ENCODE measurements at regions not wholly inside any gene's neighbourhood (a gene's known extent, or its start where the extent isn't known, plus 50 kb on each side); places are given as distances from the start of the nearest gene placed in this dataset.
A peak's percentile ranks its signal among the peaks of the same experiment; 100 is the strongest.

- POLR2A ChIA-PET: interaction anchor here (0.7 to 1.1 kb wide), 2 partner anchors 161 to 165 kb away, joined by 4 read pairs; no protein-coding TSS in a partner anchor
- intact Hi-C loops (cut with micrococcal nuclease; ENCODE audit: unreplicated experiment) (loop anchor here (5.0 kb wide), 2 partner anchors 99 to 259 kb away; partner anchors contain the start of gene TOMM7), in situ Hi-C loops (cut with HindIII; ENCODE audit: low pct_unique_long_range_greater_than_20kb, low sequenced_read_pairs) (no loop called here)
- H3K4me3 ChIP-seq (ENCODE audit: low read depth in 2 of 2, low read length in 2 of 2): peak overlapping the region; percentile 29 to 61
- H3K9me3 ChIP-seq (ENCODE audit: control insufficient read depth, insufficient read depth, low read depth, low read length): no peaks in the 10 kb centered on the region
- peaks cover 53% of the 10 kb centered on the region for H3K4me1 ChIP-seq (ENCODE audit: control insufficient read depth, insufficient read depth, low read length)
- no peaks in the 10 kb centered on the region for H3K27me3 ChIP-seq (ENCODE audit: control insufficient read depth, insufficient read depth, low read length)
- no peak for DNase-seq (ENCODE audit: low read depth, low spot score)
- TF ChIP-seq SIN3A (IDR thresholded peaks at IDR 0.05; ENCODE audit: borderline replicate concordance, insufficient read depth, low read depth, low read length): no peak
- no peak for TF ChIP-seq POLR2AphosphoS5 (IDR thresholded peaks at IDR 0.05; ENCODE audit: low read depth, low read length)
- no peak for TF ChIP-seq TCF7L2 (IDR thresholded peaks at IDR 0.05; ENCODE audit: low read depth, low read length)
- no peak for TF ChIP-seq CTCF (IDR thresholded peaks at IDR 0.05)
- TF ChIP-seq REST (IDR thresholded peaks at IDR 0.05; ENCODE audit: insufficient read depth in 1 of 2, low read depth in 2 of 2, low read length in 1 of 2): no peak
- H3K27ac ChIP-seq (ENCODE audit: low read length): peak overlapping the region; percentile 85
- ATAC-seq: peak; percentile 36
- CTCF ChIA-PET: interaction anchor here (0.5 to 5.5 kb wide), 6 partner anchors 157 to 997 kb away, joined by 3 to 98 read pairs (median 3); partner anchors contain the start of gene IL6
- BruUV-seq (replicated peaks): no TSS peak
- no peaks in the 10 kb centered on the region for H3K36me3 ChIP-seq (ENCODE audit: control insufficient read depth, insufficient read depth, low read length)
Measured at GRCh38 chr7:22563032-22563501, 63.1 kb upstream of the STEAP1B start.

- ATAC-seq (peak; percentile 29), DNase-seq (ENCODE audit: low read depth, low spot score) (no peak)
- no TSS peak for BruUV-seq (replicated peaks)
- no peaks in the 10 kb centered on the region for H3K27me3 ChIP-seq (ENCODE audit: control insufficient read depth, insufficient read depth, low read length)
- H3K27ac ChIP-seq (ENCODE audit: low read length): peak overlapping the region; percentile 85
- intact Hi-C loops (cut with micrococcal nuclease; ENCODE audit: unreplicated experiment): loop anchor here (2.0 to 5.0 kb wide), 4 partner anchors 100 to 299 kb away; partner anchors contain the start of gene TOMM7
- H3K4me3 ChIP-seq (ENCODE audit: low read depth in 2 of 2, low read length in 2 of 2): peak overlapping the region in 1 of 2 experiments; percentile 61; a peak in 2 of 4 replicates
- POLR2A ChIA-PET: interaction anchor here (0.5 to 1.1 kb wide), 3 partner anchors 162 to 166 kb away, joined by 4 read pairs; partner anchors contain the start of gene IL6
- CTCF ChIA-PET: interaction anchor here (0.7 to 5.5 kb wide), 10 partner anchors 19 to 493 kb away, joined by 3 to 98 read pairs (median 6); partner anchors contain the start of gene IL6
- H3K4me1 ChIP-seq (ENCODE audit: control insufficient read depth, insufficient read depth, low read length): peaks cover 53% of the 10 kb centered on the region
- in situ Hi-C loops (cut with HindIII; ENCODE audit: low pct_unique_long_range_greater_than_20kb, low sequenced_read_pairs): no loop called here
- TF ChIP-seq REST (IDR thresholded peaks at IDR 0.05; ENCODE audit: insufficient read depth in 1 of 2, low read depth in 2 of 2, low read length in 1 of 2): no peak
- 0 out of 2 replicates have a peak, but pooled peaks have one; percentile 27 for TF ChIP-seq SIN3A (IDR thresholded peaks at IDR 0.05; ENCODE audit: borderline replicate concordance, insufficient read depth, low read depth, low read length)
- no peak for TF ChIP-seq POLR2AphosphoS5 (IDR thresholded peaks at IDR 0.05; ENCODE audit: low read depth, low read length)
- H3K36me3 ChIP-seq (ENCODE audit: control insufficient read depth, insufficient read depth, low read length): no peaks in the 10 kb centered on the region
- no peaks in the 10 kb centered on the region for H3K9me3 ChIP-seq (ENCODE audit: control insufficient read depth, insufficient read depth, low read depth, low read length)
Measured at GRCh38 chr7:22561895-22562593, 62.1 kb upstream of the STEAP1B start.
